ENCODE measurements at regions not wholly inside any gene's neighbourhood (a gene's known extent, or its start where the extent isn't known, plus 50 kb on each side); places are given as distances from the start of the nearest gene placed in this dataset.

GRCh38 chr16:65919986-65920376 is 446.5 kb upstream of the CDH5 start:
- TF ChIP-seq EZH2 (IDR thresholded peaks at IDR 0.05) = no peak
- TF ChIP-seq POLR2AphosphoS5 (IDR thresholded peaks at IDR 0.05; ENCODE audit: borderline replicate concordance, low read depth, low read length) = no peak
- TF ChIP-seq FOXP2 (optimal IDR thresholded peaks at IDR 0.05; ENCODE audit: control extremely low read depth, extremely low read length, insufficient read depth) = no peak
